EL (cell line): ENCODE measurements at regions not wholly inside any gene's neighbourhood (a gene's known extent, or its start where the extent isn't known, plus 50 kb on each side); places are given as distances from the start of the nearest gene placed in this dataset.

Source experiments
- DNase-seq: peaks from one replicate; pipeline ENCODE4 v3.0.0-alpha.2; 2016

DNA sequence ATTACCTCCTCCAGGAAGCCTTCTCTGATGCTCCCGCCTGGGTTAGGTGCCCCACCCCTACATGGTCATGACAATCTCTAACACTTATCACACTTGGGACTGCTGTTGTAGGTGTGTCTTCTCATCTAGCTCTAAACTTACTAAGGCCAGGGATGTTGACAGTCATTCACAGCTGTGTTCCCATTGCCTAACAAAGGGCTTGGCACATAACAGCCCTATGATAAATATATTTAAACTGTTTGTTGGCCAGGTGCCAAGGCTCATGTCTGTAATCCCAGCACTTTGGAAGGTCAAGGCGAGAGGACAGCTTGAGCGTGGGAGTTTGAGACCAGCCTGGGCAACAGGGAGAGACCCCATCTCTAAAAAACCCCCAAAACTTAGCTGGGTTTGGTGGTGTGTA is 98.8 kb upstream of the RGS6 start:
- DNase-seq, result no peak

DNA sequence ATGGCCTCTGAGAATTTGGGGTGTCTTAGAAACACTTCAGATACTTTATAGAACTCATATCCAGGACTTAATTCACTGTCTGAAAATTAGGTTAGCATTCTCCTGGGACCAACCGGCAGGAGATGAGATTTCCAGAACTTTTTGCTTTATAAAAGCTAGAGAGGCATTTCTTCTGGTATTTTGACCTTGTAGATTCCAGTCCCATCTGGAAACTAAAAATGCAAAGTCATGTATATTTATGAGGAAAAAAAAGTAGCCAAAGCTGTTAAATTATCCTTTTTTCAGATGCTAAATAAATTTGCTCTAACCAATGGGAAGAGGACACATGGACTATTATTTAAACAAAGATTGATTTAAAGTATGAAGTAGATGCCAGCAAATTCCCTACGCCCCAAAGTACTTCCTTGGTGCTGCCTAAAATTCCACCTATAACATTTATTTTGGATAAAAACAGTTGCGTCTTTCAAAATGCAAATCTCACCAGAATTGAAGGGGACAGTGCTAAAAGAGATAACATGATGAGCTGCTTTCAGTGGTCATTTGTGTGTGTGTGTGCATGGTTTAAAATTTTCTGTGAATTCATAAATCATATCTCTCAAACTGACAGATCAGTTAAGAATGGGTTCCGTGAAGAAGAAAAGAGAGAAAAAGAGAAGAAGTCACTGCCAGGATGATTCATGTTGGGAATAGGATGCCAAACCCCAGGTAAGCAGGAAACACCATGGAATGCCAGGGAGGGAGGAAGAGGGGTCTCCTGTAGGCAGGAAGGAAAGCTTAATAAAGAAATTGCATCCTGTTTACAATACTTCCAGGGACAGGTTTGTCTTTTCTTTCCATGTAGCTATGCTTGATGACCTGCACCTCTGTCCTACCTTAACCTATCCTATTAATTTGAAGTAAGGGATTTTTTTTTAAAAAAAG is 97.7 kb upstream of the RGS6 start:
- no peak for DNase-seq

DNA sequence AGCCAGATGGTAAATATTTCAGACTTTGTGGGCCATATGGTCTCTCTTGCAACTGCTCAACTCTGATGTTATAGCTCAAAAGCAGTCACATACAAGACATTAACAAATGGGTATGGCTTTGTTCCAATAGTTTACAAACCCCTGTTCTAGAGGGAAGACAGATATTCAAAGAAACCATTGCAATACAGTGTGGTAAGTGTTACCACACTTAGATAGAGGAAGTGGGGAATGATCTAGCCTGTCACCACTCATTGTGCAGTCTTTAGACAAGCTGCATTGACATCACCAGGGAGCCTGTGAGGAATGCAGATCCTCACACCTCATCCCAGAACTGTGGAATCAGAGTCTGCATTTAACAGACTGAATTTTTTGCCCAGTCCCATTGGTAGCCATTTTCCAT is 80.0 kb upstream of the RGS6 start:
- no peak for DNase-seq

DNA sequence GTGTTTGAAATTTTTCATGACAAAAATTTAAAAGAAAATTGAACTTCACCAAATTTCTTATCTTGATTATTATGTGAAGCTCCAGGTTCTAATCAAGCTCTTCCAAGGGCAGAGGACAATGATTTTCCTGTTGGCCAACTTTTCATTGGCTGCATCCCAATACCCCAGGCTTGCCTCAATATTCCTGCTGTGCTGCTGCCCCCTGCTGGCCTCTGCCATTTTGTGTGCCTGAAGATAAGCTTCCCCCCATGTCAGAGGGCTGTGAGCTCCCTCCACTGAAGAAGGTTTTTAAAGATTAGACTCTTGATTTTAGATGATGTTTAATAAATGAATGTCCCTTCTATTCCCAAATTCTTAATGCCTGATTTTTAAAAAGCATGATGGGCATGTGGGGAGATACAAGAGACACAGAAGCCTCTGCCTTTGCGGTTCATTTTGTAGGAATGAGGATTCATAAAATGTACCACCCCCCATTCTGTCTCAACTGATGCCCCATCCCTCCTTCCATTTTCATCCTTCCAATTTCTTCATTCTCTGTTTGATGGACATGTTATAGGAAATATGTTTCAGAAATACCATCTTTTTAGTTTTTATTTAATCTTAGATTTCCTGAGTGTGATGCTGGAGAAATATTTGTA is 76.7 kb upstream of the RGS6 start:
- DNase-seq, result peak; percentile 66

DNA sequence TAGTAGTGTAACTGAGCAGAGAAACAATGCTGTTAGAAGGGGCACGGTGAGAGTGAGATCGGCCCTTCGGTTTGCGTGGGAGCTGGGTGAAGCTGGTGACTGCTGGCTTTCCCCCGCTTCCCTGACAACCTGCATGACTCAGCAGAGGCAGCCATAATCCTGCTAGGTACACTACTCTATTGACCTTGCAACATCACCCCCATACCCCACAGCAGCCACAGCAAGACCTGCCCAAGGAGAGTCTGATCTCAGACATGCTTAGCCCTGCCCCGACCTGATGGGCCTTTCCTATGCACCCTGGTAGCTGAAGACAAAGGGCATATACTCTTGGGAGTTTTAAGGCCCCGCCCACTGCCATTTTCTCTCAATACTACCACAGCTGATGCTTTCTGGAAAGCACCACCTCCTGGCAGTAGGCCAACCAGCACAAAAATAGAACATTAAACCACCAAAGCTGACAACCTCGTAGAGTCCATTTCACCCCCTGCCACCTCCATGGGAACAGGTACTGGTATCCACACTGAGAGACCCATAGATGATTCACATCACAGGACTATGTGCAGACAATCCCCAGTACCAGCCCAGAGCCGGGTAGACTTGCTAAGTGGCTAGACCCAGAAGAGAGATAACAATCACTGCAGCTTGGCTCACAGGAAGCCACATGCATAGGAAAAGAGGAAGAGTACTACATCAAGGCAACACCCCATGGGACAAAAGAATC is 75.9 kb upstream of the RGS6 start:
- no peak for DNase-seq

DNA sequence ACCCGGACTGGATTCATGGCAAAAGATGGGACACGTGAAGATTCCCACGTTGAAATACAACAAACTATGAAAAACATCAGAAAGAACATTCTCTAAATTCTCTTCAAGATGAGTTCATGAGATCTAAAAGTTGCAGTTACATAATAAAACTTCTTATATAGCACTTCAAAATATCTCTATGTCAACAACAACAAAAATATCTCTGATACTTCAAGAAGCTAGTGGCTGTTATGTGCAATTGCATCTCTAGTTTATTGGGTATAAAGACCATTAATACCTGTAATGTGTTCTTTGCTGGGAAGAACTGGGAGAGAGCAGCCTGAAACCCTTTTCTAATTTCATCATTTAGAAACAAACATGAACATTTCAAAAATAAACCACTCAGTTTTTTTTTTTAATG is 69.2 kb upstream of the RGS6 start:
- no peak for DNase-seq

DNA sequence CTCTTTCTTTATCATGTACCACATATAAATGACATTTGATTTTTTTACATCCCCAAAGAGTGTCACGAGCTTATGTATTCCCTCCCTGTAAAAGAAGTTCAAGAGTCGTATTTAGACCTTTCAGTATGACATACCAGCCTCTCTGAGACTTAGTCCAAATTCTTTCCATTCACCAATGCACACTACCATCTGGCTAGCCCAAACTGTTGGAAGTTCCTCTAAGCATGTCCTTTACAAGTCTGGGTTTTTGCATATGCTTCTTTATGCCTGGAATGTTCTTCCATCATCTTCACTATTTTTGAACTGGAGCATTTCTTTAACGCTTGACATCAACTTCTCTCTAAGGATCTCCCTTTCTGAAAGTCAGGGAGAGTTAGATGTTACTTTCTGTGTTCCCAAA is 68.5 kb upstream of the RGS6 start:
- no peak for DNase-seq
